ENCODE measurements at regions not wholly inside any gene's neighbourhood (a gene's known extent, or its start where the extent isn't known, plus 50 kb on each side); places are given as distances from the start of the nearest gene placed in this dataset.

GRCh38 chr7:17617380-17617779, 318.9 kb downstream of the AHR start:
- no peak for DNase-seq (ENCODE audit: low spot score)
- Histone ChIP-seq H3K4me3 (no peak overlapping the region), H3K9me3 (no peaks in the 10 kb centered on the region), H3K36me3 (no peaks in the 10 kb centered on the region), H3K4me1 (ENCODE audit: control insufficient read depth in 1 of 2, low read depth in 2 of 2) (no peaks in the 10 kb centered on the region), H3K27ac (no peak overlapping the region), H3K27me3 (replicated peaks; ENCODE audit: insufficient read depth) (no peaks in the 10 kb centered on the region)
- no peak for TF ChIP-seq CTCF (IDR thresholded peaks at IDR 0.05)
- ATAC-seq (ENCODE audit: insufficient number of reproducible peaks, low FRiP score, low read depth), result no peak

- Histone ChIP-seq H3K4me1 (ENCODE audit: control insufficient read depth in 1 of 2, low read depth in 2 of 2) (peaks cover 0 to under 1% of the 10 kb centered on the region in 2 donors), H3K9me3 (no peaks in the 10 kb centered on the region), H3K27me3 (replicated peaks; ENCODE audit: insufficient read depth) (no peaks in the 10 kb centered on the region), H3K36me3 (no peaks in the 10 kb centered on the region), H3K4me3 (no peak overlapping the region), H3K27ac (no peak overlapping the region)
- no peak for TF ChIP-seq CTCF (IDR thresholded peaks at IDR 0.05)
- DNase-seq (ENCODE audit: low spot score) (no peak), ATAC-seq (ENCODE audit: insufficient number of reproducible peaks, low FRiP score, low read depth) (no peak)
These were observed 319.6 kb downstream of the AHR start for GRCh38 chr7:17617857-17618651.

- no peak for TF ChIP-seq CTCF (IDR thresholded peaks at IDR 0.05)
- H3K27me3 ChIP-seq (replicated peaks; ENCODE audit: insufficient read depth), result no peaks in the 10 kb centered on the region
- H3K36me3 ChIP-seq, result no peaks in the 10 kb centered on the region
- no peaks in the 10 kb centered on the region for H3K9me3 ChIP-seq
- H3K27ac ChIP-seq, result no peak overlapping the region
- ATAC-seq (ENCODE audit: insufficient number of reproducible peaks, low FRiP score, low read depth) (no peak), DNase-seq (ENCODE audit: low spot score) (no peak)
- no peak overlapping the region for H3K4me3 ChIP-seq
- H3K4me1 ChIP-seq (ENCODE audit: control insufficient read depth in 1 of 2, low read depth in 2 of 2), result peaks cover 4 to 6% of the 10 kb centered on the region in 2 donors
These were observed 320.2 kb downstream of the AHR start for GRCh38 chr7:17618652-17618974.

- Histone ChIP-seq H3K27ac (no peak overlapping the region), H3K27me3 (replicated peaks; ENCODE audit: insufficient read depth) (no peaks in the 10 kb centered on the region), H3K4me3 (no peak overlapping the region), H3K9me3 (no peaks in the 10 kb centered on the region), H3K4me1 (ENCODE audit: control insufficient read depth in 1 of 2, low read depth in 2 of 2) (peaks cover 11 to 12% of the 10 kb centered on the region in 2 donors), H3K36me3 (no peaks in the 10 kb centered on the region)
- TF ChIP-seq CTCF (IDR thresholded peaks at IDR 0.05), result no peak
- ATAC-seq (ENCODE audit: insufficient number of reproducible peaks, low FRiP score, low read depth) (no peak), DNase-seq (ENCODE audit: low spot score) (no peak)
These were observed 320.9 kb downstream of the AHR start for GRCh38 chr7:17619196-17619818.

GRCh38 chr7:17620566-17620965, 319.7 kb downstream of the SNX13 start:
- Histone ChIP-seq H3K4me1 (ENCODE audit: control insufficient read depth in 1 of 2, low read depth in 2 of 2) (peaks cover 16 to 22% of the 10 kb centered on the region in 2 donors), H3K27me3 (replicated peaks; ENCODE audit: insufficient read depth) (no peaks in the 10 kb centered on the region), H3K9me3 (no peaks in the 10 kb centered on the region), H3K4me3 (no peak overlapping the region), H3K36me3 (no peaks in the 10 kb centered on the region), H3K27ac (no peak overlapping the region)
- no peak for TF ChIP-seq CTCF (IDR thresholded peaks at IDR 0.05)
- DNase-seq (ENCODE audit: low spot score) (no peak), ATAC-seq (ENCODE audit: insufficient number of reproducible peaks, low FRiP score, low read depth) (no peak)
